ENCODE measurements at regions not wholly inside any gene's neighbourhood (a gene's known extent, or its start where the extent isn't known, plus 50 kb on each side); places are given as distances from the start of the nearest gene placed in this dataset.

DNA sequence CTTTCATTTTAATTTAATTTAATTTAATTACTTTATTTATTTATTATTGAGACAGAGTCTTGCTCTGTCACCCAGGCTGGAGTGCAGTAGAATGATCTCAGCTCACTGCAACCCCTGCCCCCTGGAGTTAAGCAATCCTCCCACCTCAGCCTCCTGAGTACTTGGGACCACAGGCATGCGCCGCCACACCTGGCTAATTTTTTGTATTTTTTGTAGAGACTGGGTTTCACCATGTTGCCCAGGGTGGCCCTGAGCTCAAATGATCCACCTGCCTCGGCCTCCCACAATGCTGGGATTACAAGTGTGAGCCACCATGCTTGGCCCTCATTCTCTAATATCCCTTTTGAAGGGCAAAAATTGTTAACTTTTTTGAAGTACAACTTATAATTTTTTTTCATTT lies 92.9 kb downstream of the XRCC2 start:
- TF ChIP-seq, protein P1, sequence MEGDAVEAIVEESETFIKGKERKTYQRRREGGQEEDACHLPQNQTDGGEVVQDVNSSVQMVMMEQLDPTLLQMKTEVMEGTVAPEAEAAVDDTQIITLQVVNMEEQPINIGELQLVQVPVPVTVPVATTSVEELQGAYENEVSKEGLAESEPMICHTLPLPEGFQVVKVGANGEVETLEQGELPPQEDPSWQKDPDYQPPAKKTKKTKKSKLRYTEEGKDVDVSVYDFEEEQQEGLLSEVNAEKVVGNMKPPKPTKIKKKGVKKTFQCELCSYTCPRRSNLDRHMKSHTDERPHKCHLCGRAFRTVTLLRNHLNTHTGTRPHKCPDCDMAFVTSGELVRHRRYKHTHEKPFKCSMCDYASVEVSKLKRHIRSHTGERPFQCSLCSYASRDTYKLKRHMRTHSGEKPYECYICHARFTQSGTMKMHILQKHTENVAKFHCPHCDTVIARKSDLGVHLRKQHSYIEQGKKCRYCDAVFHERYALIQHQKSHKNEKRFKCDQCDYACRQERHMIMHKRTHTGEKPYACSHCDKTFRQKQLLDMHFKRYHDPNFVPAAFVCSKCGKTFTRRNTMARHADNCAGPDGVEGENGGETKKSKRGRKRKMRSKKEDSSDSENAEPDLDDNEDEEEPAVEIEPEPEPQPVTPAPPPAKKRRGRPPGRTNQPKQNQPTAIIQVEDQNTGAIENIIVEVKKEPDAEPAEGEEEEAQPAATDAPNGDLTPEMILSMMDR (IDR thresholded peaks at IDR 0.05): no peak
- TF ChIP-seq POLR2A (IDR thresholded peaks at IDR 0.05): no peak
